ENCODE measurements at regions not wholly inside any gene's neighbourhood (a gene's known extent, or its start where the extent isn't known, plus 50 kb on each side); places are given as distances from the start of the nearest gene placed in this dataset.
"Not testable (repeated sequence)": the region's sequence is repeated elsewhere in the genome, so short reads cannot be mapped to it uniquely, and the experiment has no call there.

GRCh38 chr2:16066261-16067036 is 126.1 kb downstream of the MYCN start:
- no peak for DNase-seq (ENCODE audit: low spot score)

GRCh38 chr2:16065272-16066069 is 125.1 kb downstream of the MYCN start:
- not testable (repeated sequence) for DNase-seq (ENCODE audit: low spot score)

- no peak for DNase-seq (ENCODE audit: low spot score)
Measured at GRCh38 chr2:16064745-16065144, 124.4 kb downstream of the MYCN start.

DNA sequence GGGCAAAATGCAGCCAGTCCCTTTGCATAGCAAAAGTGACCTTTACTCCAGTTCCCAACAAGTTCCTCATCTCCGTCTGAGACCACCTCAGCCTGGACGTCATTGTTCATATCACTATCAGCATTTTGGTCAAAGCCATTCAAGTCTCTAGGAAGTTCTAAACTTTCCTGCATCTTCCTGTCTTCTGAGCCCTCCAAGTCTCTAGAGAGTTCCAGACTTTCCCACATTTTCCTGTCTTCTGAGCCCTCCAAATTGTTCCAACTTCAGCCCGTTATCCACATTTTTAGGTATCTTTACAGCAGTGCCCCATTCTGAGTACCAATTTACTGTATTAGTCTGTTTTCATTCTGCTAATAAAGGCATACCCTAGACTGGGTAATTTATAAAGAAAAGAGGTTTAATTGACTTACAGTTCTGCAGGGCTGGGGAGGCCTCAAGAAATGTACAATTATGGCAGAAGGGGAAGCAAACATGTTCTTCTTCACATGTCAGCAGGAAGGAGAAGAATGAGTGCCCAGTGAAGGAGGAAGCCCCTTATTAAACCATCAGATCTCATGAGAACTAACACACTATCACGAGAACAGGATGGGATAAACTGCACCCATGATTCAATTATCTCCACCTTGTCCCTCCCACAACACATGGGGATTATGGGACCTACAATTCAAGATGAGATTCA is 123.7 kb downstream of the MYCN start:
- no peak for DNase-seq (ENCODE audit: low spot score)

- no peak for DNase-seq (ENCODE audit: low spot score)
Measured at GRCh38 chr2:16063251-16063850, 123.0 kb downstream of the MYCN start.

- no peak for DNase-seq (ENCODE audit: low spot score)
Measured at GRCh38 chr2:16062471-16063250, 122.3 kb downstream of the MYCN start.

DNA sequence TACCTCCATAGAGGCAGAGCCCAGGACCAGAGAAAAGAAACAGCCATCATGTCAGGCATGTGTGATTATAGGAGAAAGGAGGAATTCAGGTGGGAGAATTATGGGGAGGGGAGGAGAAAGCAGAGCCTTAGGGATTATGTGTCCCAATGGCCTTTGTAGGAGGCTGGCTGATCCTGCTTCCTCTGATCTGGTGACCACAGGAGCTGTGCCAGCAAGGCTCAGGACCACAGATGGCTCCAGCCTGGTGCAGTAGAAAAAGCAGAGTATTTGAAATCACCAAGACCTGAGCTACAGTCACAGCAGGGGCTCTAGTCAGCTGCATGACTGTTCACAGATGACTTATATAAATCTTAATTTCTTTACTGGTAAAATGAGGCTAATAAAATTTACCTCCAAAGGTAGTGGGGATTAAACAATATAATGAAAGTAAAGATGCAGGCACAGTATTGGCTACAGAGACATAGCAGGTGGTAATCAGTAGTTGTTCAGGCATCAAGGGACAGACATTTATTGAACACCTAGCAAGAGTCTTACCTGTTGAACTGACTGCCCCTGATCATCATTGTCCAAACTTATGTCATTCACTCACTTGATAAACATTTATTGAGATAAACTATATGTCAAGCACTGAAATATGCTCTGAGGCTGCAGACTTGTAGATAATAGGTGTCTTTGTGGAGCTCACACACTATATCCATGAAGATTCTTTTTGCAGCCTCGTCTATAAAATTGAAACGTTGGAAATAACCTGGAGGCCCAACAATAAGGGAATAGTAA is 121.3 kb downstream of the MYCN start:
- DNase-seq (ENCODE audit: low spot score): no peak

GRCh38 chr2:16060936-16061338 is 120.6 kb downstream of the MYCN start:
- DNase-seq (ENCODE audit: low spot score): no peak

DNA sequence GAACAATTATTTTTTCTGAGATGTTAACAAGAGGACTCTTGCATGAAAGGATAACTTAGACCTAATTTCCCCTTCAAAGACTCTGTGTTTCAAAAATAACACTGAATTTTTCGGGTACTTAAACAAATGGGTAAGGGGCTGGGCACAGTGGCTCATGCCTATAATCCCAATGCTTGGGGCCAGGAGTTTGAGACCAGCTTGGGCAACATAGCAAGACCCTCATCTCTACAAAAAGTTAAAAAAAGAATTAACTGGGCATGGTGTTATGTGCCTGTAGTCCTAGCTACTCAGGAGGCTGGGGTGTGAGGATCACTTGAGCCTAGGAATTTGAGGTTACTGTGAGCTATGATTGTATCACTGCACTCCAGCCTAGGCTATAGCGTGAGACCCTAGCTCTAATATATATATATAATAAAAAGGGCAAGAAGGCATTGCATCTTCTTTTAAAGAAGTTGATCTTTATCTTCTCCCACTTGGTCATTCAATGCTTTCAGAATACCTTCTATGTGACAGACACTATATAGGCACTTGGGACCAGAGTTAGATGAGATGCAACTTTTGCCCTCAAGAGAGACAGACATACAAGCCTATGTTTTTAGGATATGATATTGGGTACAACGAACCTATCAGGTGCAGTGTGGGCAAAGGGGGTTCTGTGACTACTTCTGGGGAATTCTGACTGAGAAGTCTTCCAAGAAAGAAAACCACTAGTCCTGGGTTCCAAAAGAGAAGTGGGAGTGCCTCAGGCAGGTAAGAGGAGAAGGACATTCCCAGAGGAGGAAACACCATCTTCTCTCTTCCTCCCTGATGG is 120.0 kb downstream of the MYCN start:
- DNase-seq (ENCODE audit: low spot score): no peak

- DNase-seq (ENCODE audit: low spot score): no peak
Measured at GRCh38 chr2:16059393-16060016, 119.2 kb downstream of the MYCN start.

DNA sequence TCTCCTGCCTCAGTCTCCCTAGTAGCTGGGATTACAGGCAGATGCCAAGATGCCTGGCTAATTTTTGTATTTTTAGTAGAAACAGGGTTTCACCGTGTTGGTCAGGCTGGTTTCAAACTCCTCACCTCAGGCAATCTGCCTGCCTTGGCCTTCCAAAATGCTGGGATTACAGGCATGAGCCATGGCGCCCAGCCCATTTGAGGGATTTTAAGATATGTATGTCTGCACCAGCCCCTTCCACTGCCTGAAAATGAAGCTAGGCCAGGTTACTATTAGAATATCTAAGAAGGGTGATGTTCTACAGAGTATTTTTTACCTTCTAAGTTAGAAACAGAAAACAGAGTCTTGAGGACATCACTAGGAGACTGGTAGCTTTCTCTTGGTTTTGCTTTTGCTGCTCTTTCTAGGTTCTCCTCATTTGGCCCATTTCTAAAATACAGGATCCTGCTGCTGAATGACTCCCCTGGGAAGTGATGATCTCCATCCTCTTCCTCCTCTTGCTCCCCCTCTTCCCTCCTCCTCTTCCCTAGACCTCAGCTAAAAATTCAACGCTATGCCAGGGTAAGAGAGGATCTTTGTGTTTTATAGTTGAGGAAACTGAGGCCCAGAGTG is 118.5 kb downstream of the MYCN start:
- no peak for DNase-seq (ENCODE audit: low spot score)

GRCh38 chr2:16058256-16058655 is 117.9 kb downstream of the MYCN start:
- no peak for DNase-seq (ENCODE audit: low spot score)

DNA sequence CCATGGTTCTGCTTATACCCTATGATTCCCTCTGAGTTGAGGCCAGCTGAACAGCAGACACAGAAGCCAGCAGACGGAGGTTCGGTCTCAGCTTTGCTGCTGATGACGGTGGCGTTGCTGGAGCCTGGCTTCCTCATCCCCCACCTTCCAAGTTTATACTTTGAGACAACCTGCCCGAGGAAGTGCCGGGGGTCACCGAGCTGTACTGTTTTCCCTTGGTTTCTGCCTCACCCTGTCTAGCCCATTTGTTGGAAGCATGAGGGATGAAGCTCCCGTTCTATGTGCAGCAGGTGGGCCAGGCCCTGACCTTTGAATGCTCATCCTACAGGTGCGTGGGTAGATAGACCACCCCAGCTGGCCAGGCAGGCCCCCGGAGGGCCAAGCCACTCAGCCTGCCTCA is 117.3 kb downstream of the MYCN start:
- DNase-seq (ENCODE audit: low spot score): no peak

- DNase-seq (ENCODE audit: low spot score): no peak
Measured at GRCh38 chr2:16055848-16056580, 115.7 kb downstream of the MYCN start.

DNA sequence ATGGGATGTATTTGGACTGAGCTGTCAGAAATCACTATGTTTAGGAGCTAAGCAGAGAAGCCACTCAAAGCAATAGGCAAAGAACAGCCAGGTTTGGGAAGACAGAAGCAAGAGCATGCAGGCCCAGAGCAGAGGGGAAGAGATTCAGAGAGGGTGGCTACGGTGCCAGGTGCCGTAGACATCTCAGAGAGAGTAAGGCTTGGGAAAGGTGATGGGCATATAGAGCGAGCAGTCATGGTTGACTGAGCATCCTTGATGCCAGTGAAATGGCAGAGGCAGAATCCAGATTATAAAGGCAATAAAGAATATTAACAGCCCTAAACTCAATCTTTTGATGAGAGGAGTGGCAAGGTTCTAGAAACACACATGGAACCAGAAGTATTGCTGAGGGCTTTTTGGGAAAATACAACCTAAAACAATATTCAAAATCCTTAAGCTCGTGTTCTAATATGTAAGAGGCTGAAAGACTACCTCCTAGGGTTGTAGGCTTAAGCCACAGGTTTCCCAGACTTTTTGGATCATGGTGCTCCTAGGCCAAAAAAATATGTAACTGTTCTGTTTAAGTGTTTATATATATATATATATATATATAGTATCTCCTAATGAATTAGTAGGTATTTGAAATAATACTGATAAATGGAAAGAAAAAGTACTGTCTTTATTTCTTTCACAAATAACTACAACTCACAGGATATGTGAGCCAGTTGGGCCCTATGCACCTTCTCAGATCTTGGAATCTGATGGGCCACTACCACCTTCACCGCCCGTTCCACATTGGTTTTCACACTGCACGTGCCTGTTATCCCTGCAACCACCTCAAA is 113.3 kb downstream of the MYCN start:
- DNase-seq (ENCODE audit: low spot score): no peak

DNA sequence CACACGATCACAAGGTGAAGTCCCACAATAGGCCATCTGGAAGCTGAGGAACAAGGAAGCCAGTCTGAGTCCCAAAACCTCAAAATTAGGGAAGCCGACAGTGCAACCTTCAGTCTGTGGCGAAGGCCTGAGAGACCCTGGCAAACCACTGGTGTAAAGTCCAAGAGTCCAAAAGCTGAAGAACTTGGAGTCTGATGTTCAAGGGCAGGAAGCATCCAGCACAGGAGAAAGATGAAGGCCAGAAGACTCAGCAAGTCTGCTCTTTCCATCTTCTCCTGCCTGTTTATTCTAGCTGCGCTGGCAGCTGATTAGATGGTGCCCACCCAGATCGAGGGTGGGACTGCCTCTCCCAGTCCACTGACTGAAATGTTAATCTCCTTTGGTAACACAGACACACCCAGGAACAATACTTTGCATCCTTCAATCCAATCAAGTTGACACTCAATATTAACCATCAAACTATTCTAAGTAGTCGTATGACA is 112.3 kb downstream of the MYCN start:
- not testable (repeated sequence) for DNase-seq (ENCODE audit: low spot score)

- DNase-seq (ENCODE audit: low spot score): no peak
Measured at GRCh38 chr2:16051841-16052564, 111.7 kb downstream of the MYCN start.
